NCI-H2196 (cell line): ENCODE measurements at regions not wholly inside any gene's neighbourhood (a gene's known extent, or its start where the extent isn't known, plus 50 kb on each side); places are given as distances from the start of the nearest gene placed in this dataset.
A peak's percentile ranks its signal among the peaks of the same experiment; 100 is the strongest.

Source experiments
- DNase-seq: peaks from one replicate; lab custom pipeline; 2025; ENCODE audit not compliant: unreplicated experiment; lab: John Stamatoyannopoulos, UW

DNA sequence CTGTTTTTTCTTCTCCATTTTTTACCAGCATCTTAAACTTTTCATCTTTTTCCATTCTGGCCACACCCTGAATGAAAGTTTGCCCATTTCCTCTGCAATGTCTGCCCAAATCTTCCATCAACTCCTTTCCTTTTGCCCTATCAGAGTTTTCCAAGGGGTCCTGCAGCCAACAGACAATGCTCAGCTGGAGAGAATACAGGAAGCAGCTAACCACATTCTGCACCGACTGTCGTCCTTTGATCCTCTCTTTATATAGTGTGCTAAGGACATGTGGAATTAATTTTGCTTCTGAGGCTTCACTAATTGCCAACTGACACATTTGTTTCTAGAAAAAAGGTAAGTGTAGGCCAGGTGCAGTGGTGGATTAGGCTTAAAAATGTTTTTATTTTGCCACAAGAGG is 50.5 kb upstream of the DLX2 start:
- no peak for DNase-seq

GRCh38 chr2:172153757-172154156 is 51.1 kb upstream of the DLX2 start:
- no peak for DNase-seq

DNA sequence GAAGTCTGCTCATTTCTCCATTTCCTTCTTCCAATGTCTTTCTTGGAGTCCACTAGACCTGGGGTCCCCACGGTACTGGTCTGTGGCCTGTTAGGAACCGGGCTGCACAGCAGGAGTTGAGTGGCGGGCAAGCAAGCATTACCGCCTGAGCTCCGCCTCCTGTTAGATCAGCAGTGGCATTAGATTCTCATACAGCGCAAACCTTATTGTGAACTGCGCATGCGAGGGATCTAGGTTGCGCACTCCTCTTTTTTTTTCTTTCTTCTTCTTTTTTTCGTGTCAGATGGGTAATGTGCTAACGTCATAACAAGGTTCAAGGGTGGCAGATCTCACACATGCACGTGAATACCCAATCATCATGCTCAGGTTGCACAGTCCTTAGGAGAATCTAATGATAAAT is 53.1 kb upstream of the DLX2 start:
- DNase-seq = no peak

DNA sequence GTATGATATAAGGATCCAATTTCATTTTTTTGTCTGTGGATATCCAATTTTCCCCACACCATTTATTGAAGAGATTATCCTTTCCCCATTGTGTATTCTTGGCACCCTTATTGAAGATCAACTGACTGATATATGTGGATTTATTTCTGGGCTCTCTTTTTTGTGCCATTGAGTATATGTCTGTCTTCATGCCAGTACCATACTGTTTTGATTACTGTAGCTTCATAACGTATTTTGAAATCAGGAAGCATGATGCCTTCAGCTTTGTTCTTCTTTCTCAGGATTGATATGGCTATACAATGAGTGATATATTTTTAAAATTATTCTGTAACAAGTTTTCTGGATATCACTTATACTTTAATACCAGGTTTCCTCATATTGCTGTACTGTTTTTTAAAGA is 58.1 kb upstream of the DLX2 start:
- DNase-seq = no peak

GRCh38 chr2:172162225-172162733 is 59.6 kb upstream of the DLX2 start:
- no peak for DNase-seq

DNA sequence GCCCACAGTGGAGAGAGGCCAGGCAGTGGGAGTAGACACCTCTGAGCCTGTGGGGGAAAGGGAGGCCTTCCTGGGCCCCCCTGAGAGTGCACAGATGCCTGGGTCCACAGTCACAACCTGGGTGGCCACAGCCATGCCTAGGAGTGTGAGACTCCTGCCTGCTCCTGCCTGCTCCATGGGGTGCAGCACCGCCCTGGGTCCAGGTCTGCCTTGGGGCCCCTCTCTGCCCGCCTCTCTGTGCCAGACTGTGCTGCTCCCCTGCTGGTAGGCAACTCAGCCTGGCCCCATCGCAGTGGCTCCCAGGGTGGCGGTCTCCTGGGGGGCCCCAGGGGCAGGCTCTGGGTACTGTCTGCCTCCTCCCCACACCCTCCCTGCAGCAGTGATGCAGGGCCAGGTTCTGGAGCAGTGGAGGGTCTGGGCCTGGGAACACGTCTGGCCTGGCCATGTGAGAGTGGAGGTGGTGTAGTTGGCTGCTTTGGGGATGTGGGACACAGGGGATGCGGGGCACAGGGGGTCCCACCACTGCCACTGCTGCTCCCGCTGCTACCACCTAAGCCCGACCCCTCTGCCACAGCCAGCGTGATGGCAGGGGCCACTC is 60.1 kb upstream of the DLX2 start:
- no peak for DNase-seq

DNA sequence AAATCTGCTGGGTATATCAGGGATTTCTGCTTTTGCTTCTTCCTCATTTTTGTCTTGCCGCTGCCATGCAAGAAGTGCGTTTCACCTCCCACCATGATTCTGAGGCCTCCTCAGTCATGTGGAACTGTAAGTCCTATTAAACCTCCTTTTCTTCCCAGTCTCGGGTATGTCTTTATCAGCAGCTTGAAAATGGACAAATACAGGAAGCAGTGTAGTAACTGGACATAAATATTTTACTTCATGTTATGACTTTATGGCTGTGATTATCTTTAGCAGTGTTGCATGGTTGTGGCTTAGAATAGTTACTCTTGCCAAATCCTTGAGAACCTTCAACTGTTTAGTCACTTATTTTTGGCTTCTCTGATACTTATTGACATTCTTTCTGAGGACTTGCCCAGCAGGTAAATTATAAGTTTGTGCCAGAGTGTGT is 66.2 kb upstream of the DLX2 start:
- DNase-seq = peak; percentile 8

GRCh38 chr2:172169611-172170010 is 66.9 kb upstream of the DLX2 start:
- DNase-seq = no peak

- DNase-seq = peak; percentile 67
These were observed 69.9 kb upstream of the DLX2 start for GRCh38 chr2:172172513-172173173.

- DNase-seq = no peak
These were observed 70.5 kb upstream of the DLX2 start for GRCh38 chr2:172173174-172173706.

GRCh38 chr2:172177581-172177980 is 74.9 kb upstream of the DLX2 start:
- no peak for DNase-seq

DNA sequence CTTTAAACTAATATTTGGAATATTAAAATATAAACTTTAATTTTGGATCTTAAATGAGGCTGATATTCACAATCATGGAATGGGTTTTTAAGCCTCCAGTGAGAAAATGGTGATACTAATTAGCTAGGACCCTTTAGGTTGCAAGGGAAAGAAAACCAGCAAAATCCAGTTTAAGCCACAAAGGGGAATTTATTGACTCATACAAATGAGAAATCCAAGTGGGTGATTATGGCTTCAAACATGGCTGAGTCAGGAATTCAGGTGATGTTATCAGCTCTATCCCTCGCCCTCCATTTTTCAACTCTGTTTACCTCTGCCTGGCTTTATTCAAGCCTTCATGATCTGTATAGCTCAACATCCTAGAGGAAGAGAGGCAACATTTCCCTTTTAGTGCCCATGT is 75.3 kb upstream of the DLX2 start:
- DNase-seq = no peak

DNA sequence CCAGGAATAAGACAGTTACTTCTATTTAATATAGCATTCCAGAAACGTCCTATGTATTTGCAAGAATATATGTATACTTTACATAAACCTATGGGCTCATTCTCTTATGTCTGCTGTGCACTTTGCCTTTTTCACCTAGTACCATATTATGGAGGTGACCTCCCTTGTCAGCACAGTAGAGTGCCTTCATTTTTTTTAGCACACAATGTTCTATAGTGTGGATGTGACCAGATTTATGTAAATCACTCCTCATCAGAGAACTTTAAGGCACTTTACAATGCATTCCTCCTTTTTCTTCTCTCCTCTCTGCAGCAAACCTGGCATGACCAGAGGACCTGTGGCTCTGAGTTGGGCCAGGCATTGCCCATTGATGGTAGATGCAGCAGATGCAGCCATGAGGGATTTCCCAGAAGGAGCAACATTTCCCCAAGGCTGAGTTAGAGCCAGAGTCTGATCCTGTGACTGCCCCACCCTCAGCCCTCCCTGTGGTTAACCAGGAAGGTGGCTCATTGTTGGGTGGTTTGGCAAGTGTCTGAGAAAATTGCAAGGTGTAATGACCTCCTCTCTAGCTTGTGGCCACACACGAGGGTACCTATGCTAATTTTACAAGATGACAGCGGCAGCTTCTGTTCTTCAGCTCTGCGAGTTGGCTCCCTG is 76.5 kb upstream of the DLX2 start:
- no peak for DNase-seq

DNA sequence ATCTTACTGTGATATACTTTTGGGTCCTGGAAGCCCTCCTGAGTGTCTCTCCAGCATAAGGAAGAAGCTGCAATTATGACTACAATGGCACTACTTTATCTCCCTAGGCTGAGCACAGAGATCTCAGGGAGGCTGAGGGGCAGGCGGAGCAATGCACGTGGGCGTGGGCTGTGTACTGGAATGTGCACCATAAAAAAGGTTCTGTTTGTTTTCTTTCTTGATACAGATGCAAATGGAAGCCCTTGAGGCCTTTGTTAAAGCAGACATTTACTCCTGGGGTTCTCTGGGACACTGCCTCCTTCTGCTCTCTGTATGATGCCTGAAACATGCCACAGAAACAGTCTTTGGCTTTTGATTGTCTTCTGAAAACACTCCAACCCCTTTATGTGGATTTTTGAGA is 79.1 kb upstream of the DLX2 start:
- DNase-seq = no peak

DNA sequence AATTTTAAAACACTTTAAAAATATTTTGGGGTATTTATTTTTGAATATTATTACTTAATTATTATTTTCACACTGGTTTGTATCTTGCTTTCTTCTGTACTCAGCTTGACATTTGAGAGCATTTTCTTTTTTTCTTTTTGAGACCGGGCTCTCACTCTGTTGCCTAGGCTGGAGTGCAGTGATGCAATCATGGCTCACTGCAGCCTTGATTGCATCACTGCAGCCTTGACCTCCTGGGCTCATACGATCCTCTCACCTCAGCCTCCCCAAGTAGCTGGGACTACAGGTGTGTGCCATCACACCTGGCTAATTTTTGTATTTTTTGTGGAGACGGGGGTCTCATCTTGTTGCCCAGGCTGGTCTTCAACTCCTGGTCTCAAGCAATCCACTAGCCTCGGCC is 79.9 kb upstream of the DLX2 start:
- DNase-seq = no peak

- no peak for DNase-seq
These were observed 90.8 kb upstream of the DLX2 start for GRCh38 chr2:172193331-172194089.

DNA sequence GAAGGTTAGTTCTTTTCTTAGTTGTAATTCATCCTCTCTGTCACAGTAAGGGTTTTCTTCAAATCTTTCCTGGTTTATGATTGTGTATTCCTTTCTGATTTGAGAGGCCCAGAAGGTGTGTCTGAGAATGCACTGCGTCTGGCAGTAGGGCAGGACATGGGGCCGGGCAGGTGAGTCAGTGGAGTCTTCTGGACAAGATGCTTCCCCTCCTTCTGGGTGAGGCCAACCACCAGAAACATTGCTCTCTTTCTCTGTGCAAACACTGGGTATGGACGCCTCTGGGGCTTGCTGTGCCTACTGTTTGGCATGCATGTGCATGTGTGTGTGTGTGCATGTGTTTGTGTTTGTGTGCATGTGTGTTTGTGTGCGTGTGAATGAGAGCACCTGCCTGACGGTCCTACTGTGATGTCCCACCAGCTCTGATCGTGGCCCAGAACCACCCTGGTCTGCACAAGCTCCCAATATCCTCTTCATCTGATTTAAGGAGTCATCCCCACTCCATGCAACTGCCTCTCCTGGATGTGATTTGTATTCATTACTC is 93.2 kb upstream of the DLX2 start:
- no peak for DNase-seq

GRCh38 chr2:172196768-172197431 is 94.2 kb upstream of the DLX2 start:
- no peak for DNase-seq

DNA sequence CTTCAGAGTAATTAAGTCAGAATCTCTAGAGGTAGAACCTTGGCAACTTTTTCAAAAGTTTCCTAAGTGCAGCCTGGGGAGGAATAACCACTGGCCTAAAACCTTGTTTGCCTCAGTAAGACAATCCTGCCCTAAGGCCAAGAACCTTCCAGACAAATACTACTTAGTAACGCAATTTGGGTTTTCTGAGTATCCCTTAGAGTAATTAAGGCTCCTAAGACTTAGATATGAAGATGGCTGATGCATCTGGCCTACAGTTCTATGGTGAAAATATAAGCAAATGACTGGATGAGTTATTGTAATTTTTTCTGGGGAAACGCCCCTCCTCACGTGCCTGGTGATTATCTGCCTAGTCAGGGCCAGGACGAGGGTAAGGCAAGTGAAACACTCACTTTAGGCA is 95.7 kb upstream of the DLX2 start:
- DNase-seq = no peak

DNA sequence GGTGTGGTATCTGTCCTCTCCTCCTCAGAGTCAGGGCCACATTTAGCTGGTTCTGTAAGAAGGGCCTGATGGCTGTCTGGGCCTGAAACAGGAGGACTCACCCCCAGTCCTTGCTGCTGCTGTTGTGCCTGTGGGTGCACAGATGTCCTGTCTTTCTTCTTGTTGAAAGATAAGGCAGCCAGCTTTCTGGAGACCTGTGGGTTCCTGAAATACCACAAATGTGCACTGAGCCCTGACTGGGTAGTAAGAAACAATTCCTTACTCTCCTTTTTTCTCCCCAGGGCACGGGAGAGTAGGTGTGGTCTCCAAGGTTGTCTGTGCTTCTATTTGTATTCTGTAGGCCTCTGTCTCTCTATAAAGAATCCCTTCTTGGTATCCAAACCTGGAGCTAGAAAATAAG is 96.2 kb upstream of the DLX2 start:
- DNase-seq = no peak
